ENCODE measurements at regions not wholly inside any gene's neighbourhood (a gene's known extent, or its start where the extent isn't known, plus 50 kb on each side); places are given as distances from the start of the nearest gene placed in this dataset.

GRCh38 chr20:7449269-7449668, 491.0 kb downstream of the HAO1 start:
- Mint-ChIP-seq H3K4me1 (no peaks in the 10 kb centered on the region), H3K27me3 (no peaks in the 10 kb centered on the region), H3K9me3 (ENCODE audit: low read depth) (peaks cover 5% of the 10 kb centered on the region), H3K27ac (no peak overlapping the region), H3K4me3 (no peak overlapping the region), H3K36me3 (ENCODE audit: low read depth) (no peaks in the 10 kb centered on the region)
- ATAC-seq = no peak
- ChIA-PET CTCF (no interaction called here), POLR2A (no interaction called here)
- no peak for DNase-seq
- intact Hi-C loops (cut with DNase I, micrococcal nuclease) = no loop called here

GRCh38 chr20:7452890-7453289, 487.4 kb downstream of the HAO1 start:
- ATAC-seq (no peak), DNase-seq (no peak)
- H3K27ac Mint-ChIP-seq = no peak overlapping the region
- H3K27me3 Mint-ChIP-seq = no peaks in the 10 kb centered on the region
- ChIA-PET CTCF (no interaction called here), POLR2A (no interaction called here)
- H3K9me3 Mint-ChIP-seq (ENCODE audit: low read depth) = peaks cover 5% of the 10 kb centered on the region
- intact Hi-C loops (cut with DNase I, micrococcal nuclease) = no loop called here
- H3K36me3 Mint-ChIP-seq (ENCODE audit: low read depth) = no peaks in the 10 kb centered on the region
- no peaks in the 10 kb centered on the region for H3K4me1 Mint-ChIP-seq
- H3K4me3 Mint-ChIP-seq = no peak overlapping the region

- ATAC-seq (no peak), DNase-seq (no peak)
- CTCF ChIA-PET = no interaction called here
- peaks cover 5% of the 10 kb centered on the region for H3K9me3 Mint-ChIP-seq (ENCODE audit: low read depth)
- H3K4me1 Mint-ChIP-seq = no peaks in the 10 kb centered on the region
- no peak overlapping the region for H3K4me3 Mint-ChIP-seq
- POLR2A ChIA-PET = no interaction called here
- no peaks in the 10 kb centered on the region for H3K27me3 Mint-ChIP-seq
- no peaks in the 10 kb centered on the region for H3K36me3 Mint-ChIP-seq (ENCODE audit: low read depth)
- H3K27ac Mint-ChIP-seq = no peak overlapping the region
- intact Hi-C loops (cut with DNase I, micrococcal nuclease) = no loop called here
Observed at GRCh38 chr20:7454047-7454446, 486.2 kb downstream of the HAO1 start.

GRCh38 chr20:7458459-7458858, 481.8 kb downstream of the HAO1 start:
- POLR2A ChIA-PET = no interaction called here
- H3K4me3 Mint-ChIP-seq = no peak overlapping the region
- CTCF ChIA-PET = no interaction called here
- DNase-seq = no peak
- H3K27me3 Mint-ChIP-seq = no peaks in the 10 kb centered on the region
- H3K27ac Mint-ChIP-seq = no peak overlapping the region
- no peaks in the 10 kb centered on the region for H3K4me1 Mint-ChIP-seq
- ATAC-seq = no peak
- intact Hi-C loops (cut with DNase I, micrococcal nuclease) = no loop called here
- no peaks in the 10 kb centered on the region for H3K9me3 Mint-ChIP-seq (ENCODE audit: low read depth)
- H3K36me3 Mint-ChIP-seq (ENCODE audit: low read depth) = no peaks in the 10 kb centered on the region

- Mint-ChIP-seq H3K4me3 (no peak overlapping the region), H3K4me1 (no peaks in the 10 kb centered on the region), H3K27me3 (no peaks in the 10 kb centered on the region), H3K36me3 (ENCODE audit: low read depth) (no peaks in the 10 kb centered on the region), H3K27ac (no peak overlapping the region), H3K9me3 (ENCODE audit: low read depth) (no peaks in the 10 kb centered on the region)
- intact Hi-C loops (cut with DNase I, micrococcal nuclease) = no loop called here
- CTCF ChIA-PET = no interaction called here
- POLR2A ChIA-PET = no interaction called here
- DNase-seq = no peak
- ATAC-seq = no peak
Observed at GRCh38 chr20:7459083-7459482, 481.2 kb downstream of the HAO1 start.

GRCh38 chr20:7463290-7463689, 477.0 kb downstream of the HAO1 start:
- intact Hi-C loops (cut with DNase I, micrococcal nuclease) = no loop called here
- peaks cover 2% of the 10 kb centered on the region for H3K9me3 Mint-ChIP-seq (ENCODE audit: low read depth)
- H3K36me3 Mint-ChIP-seq (ENCODE audit: low read depth) = no peaks in the 10 kb centered on the region
- no peak overlapping the region for H3K27ac Mint-ChIP-seq
- ChIA-PET CTCF (no interaction called here), POLR2A (no interaction called here)
- H3K4me3 Mint-ChIP-seq = no peak overlapping the region
- ATAC-seq (no peak), DNase-seq (no peak)
- H3K27me3 Mint-ChIP-seq = no peaks in the 10 kb centered on the region
- H3K4me1 Mint-ChIP-seq = no peaks in the 10 kb centered on the region

GRCh38 chr20:7470912-7471311, 469.3 kb downstream of the HAO1 start:
- ATAC-seq (no peak), DNase-seq (no peak)
- H3K4me1 Mint-ChIP-seq = no peaks in the 10 kb centered on the region
- ChIA-PET CTCF (no interaction called here), POLR2A (no interaction called here)
- H3K27ac Mint-ChIP-seq = no peak overlapping the region
- H3K36me3 Mint-ChIP-seq (ENCODE audit: low read depth) = no peaks in the 10 kb centered on the region
- H3K9me3 Mint-ChIP-seq (ENCODE audit: low read depth) = peaks cover 4% of the 10 kb centered on the region
- intact Hi-C loops (cut with DNase I, micrococcal nuclease) = no loop called here
- H3K27me3 Mint-ChIP-seq = no peaks in the 10 kb centered on the region
- H3K4me3 Mint-ChIP-seq = no peak overlapping the region

- no peak overlapping the region for H3K27ac Mint-ChIP-seq
- H3K4me3 Mint-ChIP-seq = no peak overlapping the region
- ChIA-PET POLR2A (no interaction called here), CTCF (no interaction called here)
- peaks cover 10% of the 10 kb centered on the region for H3K9me3 Mint-ChIP-seq (ENCODE audit: low read depth)
- no peaks in the 10 kb centered on the region for H3K36me3 Mint-ChIP-seq (ENCODE audit: low read depth)
- ATAC-seq = no peak
- intact Hi-C loops (cut with DNase I, micrococcal nuclease) = no loop called here
- DNase-seq = no peak
- no peaks in the 10 kb centered on the region for H3K4me1 Mint-ChIP-seq
- no peaks in the 10 kb centered on the region for H3K27me3 Mint-ChIP-seq
Observed at GRCh38 chr20:7490288-7490687, 450.0 kb downstream of the HAO1 start.

- Mint-ChIP-seq H3K27ac (no peak overlapping the region), H3K36me3 (ENCODE audit: low read depth) (no peaks in the 10 kb centered on the region), H3K9me3 (ENCODE audit: low read depth) (peaks cover 10% of the 10 kb centered on the region), H3K27me3 (no peaks in the 10 kb centered on the region), H3K4me3 (no peak overlapping the region), H3K4me1 (no peaks in the 10 kb centered on the region)
- intact Hi-C loops (cut with DNase I, micrococcal nuclease) = no loop called here
- POLR2A ChIA-PET = no interaction called here
- CTCF ChIA-PET = no interaction called here
- ATAC-seq (no peak), DNase-seq (no peak)
Observed at GRCh38 chr20:7492257-7492656, 448.0 kb downstream of the HAO1 start.

- no peak overlapping the region for H3K27ac Mint-ChIP-seq
- no peaks in the 10 kb centered on the region for H3K4me1 Mint-ChIP-seq
- H3K36me3 Mint-ChIP-seq (ENCODE audit: low read depth) = no peaks in the 10 kb centered on the region
- ATAC-seq (no peak), DNase-seq (no peak)
- ChIA-PET CTCF (interaction anchor here (0.6 kb wide), 1 partner anchor 257 kb away, joined by 3 read pairs; no protein-coding TSS in a partner anchor), POLR2A (no interaction called here)
- no peak overlapping the region for H3K4me3 Mint-ChIP-seq
- H3K27me3 Mint-ChIP-seq = no peaks in the 10 kb centered on the region
- intact Hi-C loops (cut with DNase I, micrococcal nuclease) = no loop called here
- H3K9me3 Mint-ChIP-seq (ENCODE audit: low read depth) = peaks cover 10% of the 10 kb centered on the region
Observed at GRCh38 chr20:7493311-7493710, 446.9 kb downstream of the HAO1 start.

GRCh38 chr20:7496394-7496991, 443.8 kb downstream of the HAO1 start:
- H3K4me1 Mint-ChIP-seq = no peaks in the 10 kb centered on the region
- H3K4me3 Mint-ChIP-seq = no peak overlapping the region
- intact Hi-C loops (cut with DNase I, micrococcal nuclease) = no loop called here
- H3K36me3 Mint-ChIP-seq (ENCODE audit: low read depth) = no peaks in the 10 kb centered on the region
- no peaks in the 10 kb centered on the region for H3K27me3 Mint-ChIP-seq
- DNase-seq (no peak), ATAC-seq (no peak)
- H3K27ac Mint-ChIP-seq = no peak overlapping the region
- POLR2A ChIA-PET = no interaction called here
- peaks cover 10% of the 10 kb centered on the region for H3K9me3 Mint-ChIP-seq (ENCODE audit: low read depth)
- CTCF ChIA-PET = no interaction called here

- Mint-ChIP-seq H3K36me3 (ENCODE audit: low read depth) (no peaks in the 10 kb centered on the region), H3K4me3 (no peak overlapping the region), H3K4me1 (no peaks in the 10 kb centered on the region), H3K27me3 (no peaks in the 10 kb centered on the region), H3K27ac (no peak overlapping the region), H3K9me3 (ENCODE audit: low read depth) (peaks cover 10% of the 10 kb centered on the region)
- ATAC-seq (no peak), DNase-seq (no peak)
- CTCF ChIA-PET = no interaction called here
- intact Hi-C loops (cut with DNase I, micrococcal nuclease) = no loop called here
- POLR2A ChIA-PET = no interaction called here
Observed at GRCh38 chr20:7497985-7498384, 442.3 kb downstream of the HAO1 start.

GRCh38 chr20:7499201-7499600, 441.1 kb downstream of the HAO1 start:
- H3K27me3 Mint-ChIP-seq = no peaks in the 10 kb centered on the region
- intact Hi-C loops (cut with DNase I, micrococcal nuclease) = no loop called here
- H3K9me3 Mint-ChIP-seq (ENCODE audit: low read depth) = peaks cover 4% of the 10 kb centered on the region
- no peaks in the 10 kb centered on the region for H3K4me1 Mint-ChIP-seq
- ChIA-PET CTCF (no interaction called here), POLR2A (no interaction called here)
- H3K27ac Mint-ChIP-seq = no peak overlapping the region
- H3K4me3 Mint-ChIP-seq = no peak overlapping the region
- H3K36me3 Mint-ChIP-seq (ENCODE audit: low read depth) = no peaks in the 10 kb centered on the region
- ATAC-seq (no peak), DNase-seq (no peak)
